Activated CD4-positive, alpha-beta T cell treated with anti-CD3 and anti-CD28 coated beads, Interleukin-2, amount 50 U/mL, for 16 hours (primary cell): ENCODE measurements at regions not wholly inside any gene's neighbourhood (a gene's known extent, or its start where the extent isn't known, plus 50 kb on each side); places are given as distances from the start of the nearest gene placed in this dataset.
"Not testable (repeated sequence)": the region's sequence is repeated elsewhere in the genome, so short reads cannot be mapped to it uniquely, and the experiment has no call there.

Experiments used
- DNase-seq: peaks from one replicate; pipeline ENCODE4 v3.0.0-alpha.2; 2020

DNA sequence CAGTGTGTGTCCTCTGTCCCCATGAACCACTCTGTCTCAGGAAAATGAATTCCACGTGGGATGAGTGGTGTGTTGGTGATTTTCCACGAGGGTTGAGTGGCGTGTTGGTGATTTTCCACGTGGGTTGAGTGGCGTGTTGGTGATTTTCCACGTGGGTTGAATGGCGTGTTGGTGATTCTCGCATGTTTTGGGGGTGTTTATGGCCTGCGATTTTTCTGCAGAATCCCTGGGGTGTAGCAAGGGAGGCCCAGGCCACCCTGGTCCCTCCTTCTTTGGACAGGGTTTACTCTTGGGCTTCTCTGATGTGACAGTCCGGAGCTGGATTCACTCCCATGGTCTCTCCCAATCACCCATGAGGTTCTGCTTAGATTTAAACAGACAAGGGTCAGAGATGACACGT, 90.6 kb upstream of the FRMD1 start:
- no peak for DNase-seq

- not testable (repeated sequence) for DNase-seq
Observed at GRCh38 chr6:168168936-168169335, 89.9 kb upstream of the FRMD1 start.

- DNase-seq: not testable (repeated sequence)
Observed at GRCh38 chr6:168168330-168168729, 89.3 kb upstream of the FRMD1 start.

- no peak for DNase-seq
Observed at GRCh38 chr6:168167431-168168315, 88.7 kb upstream of the FRMD1 start.

GRCh38 chr6:168166627-168167026, 87.6 kb upstream of the FRMD1 start:
- DNase-seq: no peak

DNA sequence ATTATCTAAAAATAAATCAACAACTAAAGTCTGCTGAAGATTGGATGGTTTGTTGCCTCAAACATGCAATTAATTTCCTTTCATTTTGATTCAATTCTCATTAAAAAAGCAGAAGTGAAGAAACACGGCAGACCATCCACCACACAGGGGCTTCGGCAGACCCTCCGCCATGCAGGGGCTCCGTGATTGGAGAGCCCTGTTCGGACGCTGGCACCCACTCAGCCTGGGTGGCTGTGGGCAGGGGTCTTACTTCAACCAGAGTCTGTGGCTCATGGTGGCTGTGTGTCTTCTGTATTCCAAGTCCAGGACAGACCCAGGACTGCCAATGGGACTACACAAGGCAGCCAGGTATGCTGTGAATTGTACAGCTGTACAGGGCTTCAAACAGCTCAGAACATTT, 86.9 kb upstream of the FRMD1 start:
- no peak for DNase-seq

- no peak for DNase-seq
Observed at GRCh38 chr6:168165373-168165772, 86.4 kb upstream of the FRMD1 start.

DNA sequence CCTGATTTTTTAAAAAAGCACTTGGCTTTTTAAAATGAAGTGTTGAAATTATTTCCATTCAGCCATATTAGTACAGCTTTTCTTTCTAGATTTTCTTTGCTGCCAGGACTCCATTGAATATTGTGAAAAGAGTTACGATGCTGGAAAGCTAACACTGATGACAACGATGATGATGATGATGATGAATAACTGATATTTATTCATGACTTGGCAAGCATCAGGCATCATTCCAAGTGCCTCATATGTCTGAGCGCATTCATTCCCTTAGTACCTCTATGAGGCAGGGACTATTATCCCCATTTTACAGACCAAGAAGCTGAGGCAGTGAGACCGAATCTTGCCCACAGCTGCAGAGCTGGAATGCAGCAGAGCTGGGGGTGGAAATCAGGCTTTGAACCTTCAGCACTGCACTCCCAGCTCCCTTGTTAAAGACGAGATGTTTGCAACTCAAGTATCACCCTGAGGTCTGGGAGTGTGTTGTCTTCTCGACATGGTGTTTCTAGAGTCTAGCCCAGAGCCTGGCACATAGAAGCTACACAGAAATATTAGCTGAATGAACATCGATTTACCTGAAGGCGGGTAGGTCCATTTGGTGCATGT, 85.5 kb upstream of the FRMD1 start:
- DNase-seq: no peak

GRCh38 chr6:168163096-168163731, 84.2 kb upstream of the FRMD1 start:
- no peak for DNase-seq

GRCh38 chr6:168162366-168162765, 83.4 kb upstream of the FRMD1 start:
- no peak for DNase-seq

DNA sequence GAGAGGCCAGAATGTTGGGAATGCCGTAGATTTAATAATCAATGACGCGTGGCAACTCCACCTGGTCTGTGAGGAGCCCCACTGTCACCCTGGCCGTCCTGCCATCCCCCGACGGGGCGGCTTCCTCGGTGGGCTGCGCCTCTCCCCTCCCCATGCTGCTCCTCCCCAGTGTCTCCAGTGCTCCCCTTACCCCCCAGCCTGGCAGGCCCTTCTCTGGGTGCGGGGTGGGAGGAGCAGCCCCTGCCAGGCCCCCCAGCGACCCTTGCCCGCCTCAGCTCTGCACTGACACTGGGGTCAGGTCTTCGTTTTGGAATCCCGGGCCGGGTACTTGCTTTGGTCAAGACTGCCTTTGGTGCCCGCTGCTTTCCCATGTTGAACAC, 82.3 kb upstream of the FRMD1 start:
- DNase-seq: no peak

DNA sequence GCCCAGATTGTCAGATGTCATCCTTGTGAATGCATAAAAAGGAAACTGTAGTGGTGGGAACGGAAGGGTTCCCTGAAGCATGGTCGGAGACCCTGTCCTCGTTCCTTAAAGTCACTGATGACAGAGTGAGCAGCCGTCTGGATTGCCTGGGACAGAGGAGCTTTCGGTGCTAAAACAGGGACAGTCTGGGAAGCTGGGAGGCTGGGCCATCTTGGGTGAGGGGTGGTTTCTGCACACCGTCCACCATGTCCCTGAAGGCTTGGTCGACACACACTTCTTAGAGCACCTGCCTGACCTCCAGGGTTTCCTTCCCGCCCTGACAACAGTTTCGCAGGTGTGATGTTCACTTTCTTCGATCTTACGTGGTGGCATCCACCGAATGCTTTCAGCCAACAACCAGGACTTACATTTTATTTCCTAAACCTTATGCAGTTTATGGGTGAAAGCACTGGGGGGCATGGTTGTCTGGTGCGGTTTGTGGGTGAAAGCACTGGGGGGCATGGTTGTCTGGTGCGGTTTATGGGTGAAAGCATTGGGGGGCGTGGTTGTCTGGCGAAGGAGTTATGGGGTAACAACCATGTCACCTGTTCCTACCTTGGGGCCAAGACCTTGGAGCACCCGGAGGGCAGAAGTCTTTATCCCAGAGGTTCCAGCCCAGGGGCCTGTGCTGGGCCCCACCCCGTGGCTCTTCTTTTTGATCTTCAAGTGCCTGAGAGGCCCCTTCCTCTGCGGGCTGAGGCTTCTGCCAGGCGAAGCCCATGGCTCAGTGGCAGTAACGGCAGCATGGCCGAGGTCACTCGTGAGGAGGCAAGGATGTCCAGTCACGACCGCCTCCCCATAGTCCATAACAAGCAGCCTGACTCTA, 81.7 kb upstream of the FRMD1 start:
- DNase-seq: no peak

DNA sequence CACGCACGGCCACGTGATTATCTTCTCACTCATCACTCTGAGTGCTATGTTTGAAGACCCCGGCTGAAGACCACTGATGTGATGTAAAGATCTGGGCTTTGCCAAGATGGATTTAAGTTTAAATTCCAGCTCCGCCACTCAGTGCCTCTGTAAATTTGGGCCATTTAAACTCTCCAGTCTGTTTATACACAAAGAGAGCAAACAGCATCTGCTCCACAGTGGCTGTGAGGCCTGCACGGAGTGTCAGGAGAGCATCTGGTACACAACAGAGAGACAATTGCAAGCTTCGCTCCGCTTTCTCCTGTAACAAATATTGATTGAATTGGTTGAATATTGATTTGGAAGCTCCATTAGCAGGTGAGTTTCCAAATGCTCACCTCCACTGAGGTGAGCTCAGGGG, 80.5 kb upstream of the FRMD1 start:
- DNase-seq: no peak

- DNase-seq: no peak
Observed at GRCh38 chr6:168158980-168159349, 80.0 kb upstream of the FRMD1 start.

DNA sequence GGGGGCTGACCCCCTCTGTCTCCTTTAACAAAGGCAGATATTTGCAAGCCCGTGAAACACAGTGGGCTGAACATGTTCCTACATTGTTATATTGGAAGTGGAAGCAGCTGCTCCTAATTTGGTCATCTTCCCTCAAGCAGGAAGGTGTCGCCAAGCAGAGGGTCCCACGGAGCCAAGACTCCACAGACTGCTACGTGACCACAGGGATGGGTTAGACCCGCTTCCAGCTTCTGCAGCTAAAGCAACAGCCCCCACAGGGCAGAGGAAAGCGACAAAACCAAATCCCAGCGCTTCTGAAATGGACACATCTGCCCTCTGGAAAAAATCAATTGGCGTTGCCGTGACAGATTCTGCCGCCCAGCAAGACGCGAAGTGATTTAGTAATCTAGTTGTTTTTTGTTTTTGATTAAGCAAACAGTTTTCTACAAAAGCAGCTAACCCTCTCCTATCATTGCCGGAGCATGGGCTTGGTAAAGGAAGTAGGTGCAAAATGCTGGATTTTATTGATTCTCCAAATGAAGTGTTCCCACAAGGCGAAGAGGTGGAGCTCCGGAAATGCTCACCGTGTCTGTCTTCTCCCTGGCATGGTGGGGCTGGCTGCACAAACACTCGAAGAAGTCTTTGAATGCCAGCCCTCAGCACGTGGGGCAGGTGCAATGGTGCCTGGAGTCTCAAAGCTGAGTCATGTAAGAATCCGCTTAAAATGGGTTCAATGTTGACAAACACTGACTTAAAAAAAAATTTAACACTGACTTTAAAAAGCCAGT, 79.4 kb upstream of the FRMD1 start:
- no peak for DNase-seq

DNA sequence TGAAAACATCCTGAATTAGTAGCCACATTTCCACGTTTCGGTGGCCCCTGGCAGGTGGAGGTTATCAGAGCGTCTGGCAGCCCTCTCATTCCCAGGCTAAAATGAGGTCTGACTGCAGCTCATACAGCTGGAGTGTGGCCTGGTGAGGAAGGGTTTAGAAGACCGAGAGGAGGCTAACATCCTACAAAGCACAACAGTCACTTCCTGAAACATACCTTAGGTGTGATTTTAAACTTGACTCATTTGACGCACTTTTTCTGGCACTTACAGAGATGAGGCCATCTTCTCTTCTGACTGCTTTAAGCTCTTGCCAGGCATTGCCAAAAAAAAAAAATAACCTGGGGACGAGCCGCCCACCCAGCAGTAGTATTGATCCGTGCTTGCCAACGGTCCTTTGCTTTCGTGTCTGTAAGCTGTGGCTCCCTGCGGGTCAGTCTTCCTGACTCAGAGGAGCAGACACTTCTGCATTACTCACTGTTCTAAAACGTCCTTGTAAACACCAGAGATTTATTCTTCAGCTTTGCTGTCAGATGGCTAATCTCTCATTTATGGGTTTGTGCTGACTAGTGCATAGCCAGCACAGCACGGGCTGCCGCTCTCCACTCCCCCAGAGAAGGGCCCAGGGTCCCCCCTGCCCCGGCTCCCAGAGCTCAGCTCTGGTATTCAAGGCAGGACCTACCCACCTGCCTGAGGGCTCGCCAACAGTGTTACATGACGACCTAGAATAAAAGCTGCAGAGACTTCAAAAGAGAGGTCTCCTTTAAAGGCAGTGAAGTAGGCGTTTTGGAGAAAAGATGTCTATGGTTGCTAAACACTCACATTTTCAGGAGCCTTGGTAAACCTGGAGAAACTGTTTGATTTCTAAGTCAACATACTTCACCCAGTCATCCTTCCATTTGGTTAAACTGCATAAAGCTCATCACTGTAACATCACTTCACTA, 78.5 kb upstream of the FRMD1 start:
- DNase-seq: peak; percentile 4

DNA sequence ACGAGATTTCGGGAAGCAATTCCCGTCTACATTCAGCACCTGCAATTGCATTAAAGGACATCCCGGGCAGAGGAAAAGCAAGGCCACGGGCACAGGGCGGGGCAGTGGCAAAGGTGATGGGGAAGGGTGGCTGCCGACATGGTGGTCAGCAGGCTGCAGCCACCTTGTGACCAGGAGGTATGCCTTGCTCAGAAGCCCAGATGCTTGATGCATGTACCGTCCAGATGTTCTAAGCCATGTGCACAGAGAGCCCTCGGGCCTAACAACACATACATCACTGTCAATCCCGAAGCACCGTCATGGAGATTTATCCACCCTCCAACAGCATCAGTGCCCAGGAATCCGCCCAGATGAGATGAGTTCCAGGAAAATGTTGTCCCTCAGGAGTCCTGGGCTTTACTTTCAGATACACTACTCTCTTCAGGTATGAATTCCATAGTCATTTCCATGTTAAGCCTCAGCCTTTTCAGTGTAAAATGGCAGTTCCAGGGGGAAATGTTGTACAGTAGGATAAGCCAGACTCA, 77.8 kb upstream of the FRMD1 start:
- no peak for DNase-seq

GRCh38 chr6:168155821-168156741, 77.1 kb upstream of the FRMD1 start:
- DNase-seq: no peak

DNA sequence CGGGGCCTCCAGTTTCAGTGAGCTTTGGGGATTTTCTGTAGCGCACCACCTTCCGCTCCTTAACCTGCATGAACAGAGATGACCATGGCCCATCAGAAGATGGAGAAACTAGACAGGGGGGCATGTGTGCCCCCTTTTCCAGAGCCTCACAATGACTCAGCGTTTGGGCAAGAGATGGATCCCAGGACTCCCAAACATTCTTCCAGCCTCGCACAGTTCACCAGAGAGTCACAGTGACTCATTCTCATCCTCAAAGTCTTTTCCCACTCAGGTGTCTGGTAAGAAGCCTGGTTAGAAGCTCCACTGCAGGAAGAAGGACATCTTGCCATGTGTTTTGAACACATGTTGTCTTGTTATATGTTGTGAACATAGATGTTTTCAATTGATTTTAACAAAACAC, 76.2 kb upstream of the FRMD1 start:
- no peak for DNase-seq
